Upper lobe of right lung (tissue), 1 donor: ENCODE measurements at regions not wholly inside any gene's neighbourhood (a gene's known extent, or its start where the extent isn't known, plus 50 kb on each side); places are given as distances from the start of the nearest gene placed in this dataset.
"Not testable (repeated sequence)": the region's sequence is repeated elsewhere in the genome, so short reads cannot be mapped to it uniquely, and the experiment has no call there.

ENCODE experiments used
- ATAC-seq: fragments of 200-7000 bp; cut with Tn5 transposase; one replicate; pipeline ENCODE4 v1.9.1; 2020; ENCODE audit warnings: mild to moderate bottlenecking, moderate library complexity
- DNase-seq: peaks from one replicate; pipeline ENCODE4 v3.0.0-alpha.2; 2020
- H3K27ac ChIP-seq: fragments of 200-600 bp; one replicate; pipeline ENCODE4 v1.8.0; 2022
- H3K27me3 ChIP-seq: fragments of 200-600 bp; one replicate; pipeline ENCODE4 v1.8.0; 2022; ENCODE audit warnings: mild to moderate bottlenecking
- H3K36me3 ChIP-seq: fragments of 200-600 bp; one replicate; pipeline ENCODE4 v1.8.0; 2022
- H3K4me1 ChIP-seq: fragments of 200-600 bp; one replicate; pipeline ENCODE4 v1.8.0; 2022
- H3K4me3 ChIP-seq: fragments of 200-600 bp; one replicate; pipeline ENCODE4 v1.8.0; 2022; ENCODE audit warnings: mild to moderate bottlenecking
- H3K9me3 ChIP-seq: fragments of 200-600 bp; one replicate; pipeline ENCODE4 v1.8.0; 2022
- intact Hi-C: fragments of 100-400 bp; cut with DNase I; formaldehyde crosslinking; loops from one replicate; pipeline ENCODE4 v1.11.0; 2022
- TF ChIP-seq, protein P1 (sequence below): fragments of 200-600 bp; IDR thresholded peaks from one replicate; pipeline ENCODE4 v1.8.0; 2022; ENCODE audit warnings: antibody characterized with exemption
- donor health status: DM: no; HTN: yes; CAD: no; lungs with severe emphysema.

- H3K27ac ChIP-seq: no peak overlapping the region
- H3K9me3 ChIP-seq: no peaks in the 10 kb centered on the region
- intact Hi-C loops: no loop called here
- H3K36me3 ChIP-seq: no peaks in the 10 kb centered on the region
- no peaks in the 10 kb centered on the region for H3K4me1 ChIP-seq
- DNase-seq: no peak
- no peak overlapping the region for H3K4me3 ChIP-seq
- no peak for ATAC-seq
- no peaks in the 10 kb centered on the region for H3K27me3 ChIP-seq
- TF ChIP-seq, protein P1, sequence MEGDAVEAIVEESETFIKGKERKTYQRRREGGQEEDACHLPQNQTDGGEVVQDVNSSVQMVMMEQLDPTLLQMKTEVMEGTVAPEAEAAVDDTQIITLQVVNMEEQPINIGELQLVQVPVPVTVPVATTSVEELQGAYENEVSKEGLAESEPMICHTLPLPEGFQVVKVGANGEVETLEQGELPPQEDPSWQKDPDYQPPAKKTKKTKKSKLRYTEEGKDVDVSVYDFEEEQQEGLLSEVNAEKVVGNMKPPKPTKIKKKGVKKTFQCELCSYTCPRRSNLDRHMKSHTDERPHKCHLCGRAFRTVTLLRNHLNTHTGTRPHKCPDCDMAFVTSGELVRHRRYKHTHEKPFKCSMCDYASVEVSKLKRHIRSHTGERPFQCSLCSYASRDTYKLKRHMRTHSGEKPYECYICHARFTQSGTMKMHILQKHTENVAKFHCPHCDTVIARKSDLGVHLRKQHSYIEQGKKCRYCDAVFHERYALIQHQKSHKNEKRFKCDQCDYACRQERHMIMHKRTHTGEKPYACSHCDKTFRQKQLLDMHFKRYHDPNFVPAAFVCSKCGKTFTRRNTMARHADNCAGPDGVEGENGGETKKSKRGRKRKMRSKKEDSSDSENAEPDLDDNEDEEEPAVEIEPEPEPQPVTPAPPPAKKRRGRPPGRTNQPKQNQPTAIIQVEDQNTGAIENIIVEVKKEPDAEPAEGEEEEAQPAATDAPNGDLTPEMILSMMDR: no peak
These were observed 844.5 kb upstream of the RAG2 start for GRCh38 chr11:37442576-37442975.

DNA sequence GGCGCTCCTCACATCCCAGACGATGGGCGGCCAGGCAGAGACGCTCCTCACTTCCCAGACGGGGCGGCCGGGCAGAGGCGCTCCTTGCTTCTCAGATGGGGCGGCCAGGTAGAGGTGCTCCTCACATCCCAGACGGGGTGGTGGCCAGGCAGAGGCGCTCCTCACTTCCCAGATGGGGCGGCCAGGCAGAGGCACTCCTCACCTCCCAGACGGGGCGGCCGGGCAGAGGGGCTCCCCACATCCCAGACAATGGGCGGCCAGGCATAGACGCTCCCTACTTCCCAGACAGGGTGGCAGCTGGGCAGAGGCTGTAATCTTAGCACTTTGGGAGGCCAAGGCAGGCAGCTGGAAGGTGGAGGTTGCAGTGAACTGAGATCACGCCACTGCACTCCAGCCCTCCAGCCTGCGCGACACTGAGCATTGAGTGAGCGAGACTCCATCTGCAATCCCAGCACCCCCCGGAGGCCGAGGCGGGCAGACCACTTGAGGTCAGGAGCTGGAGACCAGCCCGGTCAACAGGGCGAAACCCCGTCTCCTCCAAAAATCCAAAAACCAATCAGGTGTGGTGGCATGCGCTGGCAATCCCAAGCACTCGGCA lies 833.7 kb upstream of the RAG2 start:
- ATAC-seq, H3K9me3 ChIP-seq, H3K27me3 ChIP-seq, H3K27ac ChIP-seq, H3K4me1 ChIP-seq, H3K36me3 ChIP-seq, intact Hi-C loops, H3K4me3 ChIP-seq, DNase-seq: not testable (repeated sequence)

DNA sequence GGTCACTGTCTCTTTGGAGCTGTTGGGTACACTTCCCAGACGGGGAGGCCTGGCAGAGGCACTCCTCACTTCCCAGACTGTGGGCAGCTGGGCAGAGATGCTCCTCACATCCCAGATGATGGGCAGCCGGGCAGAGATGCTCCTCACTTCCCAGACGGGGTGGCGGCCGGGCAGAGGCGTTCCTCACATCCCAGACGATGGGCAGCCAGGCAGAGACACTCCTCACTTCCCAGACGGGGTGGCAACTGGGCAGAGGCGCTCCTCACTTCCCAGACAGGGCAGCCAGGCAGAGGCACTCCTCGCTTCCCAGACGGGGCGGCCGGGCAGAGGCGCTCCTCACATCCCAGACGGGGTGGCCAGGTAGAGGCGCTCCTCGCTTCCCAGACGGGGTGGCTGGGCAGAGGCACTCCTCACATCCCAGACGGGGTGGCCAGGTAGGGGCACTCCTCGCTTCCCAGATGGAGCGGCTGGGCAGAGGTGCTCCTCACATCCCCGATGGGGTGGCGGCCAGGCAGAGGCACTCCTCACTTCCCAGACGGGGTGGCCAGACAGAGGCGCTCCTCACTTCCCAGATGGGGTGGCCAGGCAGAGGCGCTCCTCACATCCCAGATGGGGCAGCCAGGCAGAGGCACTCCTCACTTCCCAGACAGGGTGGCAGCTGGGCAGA lies 833.1 kb upstream of the RAG2 start:
- DNase-seq, H3K36me3 ChIP-seq, H3K9me3 ChIP-seq, H3K4me1 ChIP-seq, H3K27me3 ChIP-seq, H3K27ac ChIP-seq, ATAC-seq, intact Hi-C loops, H3K4me3 ChIP-seq: not testable (repeated sequence)

- no peak overlapping the region for H3K27ac ChIP-seq
- no peak overlapping the region for H3K4me3 ChIP-seq
- H3K27me3 ChIP-seq: no peaks in the 10 kb centered on the region
- ATAC-seq: no peak
- H3K9me3 ChIP-seq: no peaks in the 10 kb centered on the region
- TF ChIP-seq, protein P1: no peak
- H3K4me1 ChIP-seq: no peaks in the 10 kb centered on the region
- DNase-seq: no peak
- H3K36me3 ChIP-seq: no peaks in the 10 kb centered on the region
- intact Hi-C loops: no loop called here
These were observed 824.5 kb upstream of the RAG2 start for GRCh38 chr11:37422511-37422910.

DNA sequence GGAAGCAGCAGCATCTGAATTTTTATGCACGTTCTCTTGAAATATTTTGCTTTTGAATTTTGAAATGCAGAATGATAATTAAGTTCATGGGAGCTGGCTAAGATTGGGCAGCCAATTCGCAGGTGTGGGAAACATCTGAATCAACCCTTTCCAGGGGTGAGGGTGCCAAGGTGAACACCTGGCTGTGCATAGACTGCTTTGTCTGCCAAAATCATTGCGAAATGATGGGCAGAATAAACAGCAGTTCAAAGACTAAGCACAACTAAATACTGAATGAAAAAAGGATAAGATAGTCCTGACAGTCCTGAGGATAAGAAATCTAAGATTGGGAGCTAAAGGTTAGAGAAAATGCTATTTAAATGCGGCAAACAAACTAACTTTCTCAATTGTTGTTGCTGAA lies 813.3 kb upstream of the RAG2 start:
- no peak for ATAC-seq
- TF ChIP-seq, protein P1: no peak
- Histone ChIP-seq H3K4me1 (no peaks in the 10 kb centered on the region), H3K27ac (no peak overlapping the region), H3K4me3 (no peak overlapping the region), H3K36me3 (no peaks in the 10 kb centered on the region), H3K9me3 (no peaks in the 10 kb centered on the region), H3K27me3 (no peaks in the 10 kb centered on the region)
- no peak for DNase-seq
- intact Hi-C loops: no loop called here

DNA sequence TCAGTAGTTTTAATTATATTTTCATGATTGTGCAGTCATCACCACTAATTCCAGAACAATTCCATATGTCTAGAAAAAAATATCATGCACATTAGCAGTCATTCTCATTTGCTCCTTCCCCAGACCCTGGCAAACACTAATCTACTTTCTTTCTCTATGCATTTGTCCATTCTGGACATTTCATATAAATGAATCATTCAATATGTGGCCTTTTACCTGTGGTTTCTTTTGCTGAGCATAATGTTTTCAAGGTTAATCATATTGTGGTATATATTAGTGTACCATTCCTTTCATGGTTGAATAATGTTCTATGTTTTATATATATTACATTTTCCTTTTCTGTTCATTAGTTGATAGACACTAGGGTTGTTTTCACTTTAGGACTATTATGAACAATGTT lies 811.1 kb upstream of the RAG2 start:
- H3K36me3 ChIP-seq: no peaks in the 10 kb centered on the region
- TF ChIP-seq, protein P1: no peak
- ATAC-seq (no peak), DNase-seq (no peak)
- intact Hi-C loops: no loop called here
- H3K27me3 ChIP-seq: no peaks in the 10 kb centered on the region
- H3K4me1 ChIP-seq: no peaks in the 10 kb centered on the region
- no peak overlapping the region for H3K4me3 ChIP-seq
- H3K9me3 ChIP-seq: no peaks in the 10 kb centered on the region
- no peak overlapping the region for H3K27ac ChIP-seq

GRCh38 chr11:37407461-37407860 lies 809.4 kb upstream of the RAG2 start:
- Histone ChIP-seq H3K27me3 (no peaks in the 10 kb centered on the region), H3K9me3 (no peaks in the 10 kb centered on the region), H3K36me3 (no peaks in the 10 kb centered on the region), H3K27ac (no peak overlapping the region), H3K4me3 (no peak overlapping the region), H3K4me1 (no peaks in the 10 kb centered on the region)
- intact Hi-C loops: no loop called here
- TF ChIP-seq, protein P1: no peak
- ATAC-seq (no peak), DNase-seq (no peak)
